H4 (cell line): ENCODE measurements at regions not wholly inside any gene's neighbourhood (a gene's known extent, or its start where the extent isn't known, plus 50 kb on each side); places are given as distances from the start of the nearest gene placed in this dataset.
"Not testable (repeated sequence)": the region's sequence is repeated elsewhere in the genome, so short reads cannot be mapped to it uniquely, and the experiment has no call there.

ENCODE experiments used
- DNase-seq: peaks from one replicate; pipeline ENCODE4 v3.0.0-alpha.2; 2015; ENCODE audit warnings: low spot score

- DNase-seq, result no peak
Measured at GRCh38 chr4:171532968-171533367, 280.2 kb upstream of the GALNTL6 start.

GRCh38 chr4:171524903-171525302, 288.3 kb upstream of the GALNTL6 start:
- DNase-seq, result no peak

GRCh38 chr4:171521726-171522125, 291.5 kb upstream of the GALNTL6 start:
- no peak for DNase-seq

- no peak for DNase-seq
Measured at GRCh38 chr4:171519457-171519856, 293.7 kb upstream of the GALNTL6 start.

- DNase-seq, result no peak
Measured at GRCh38 chr4:171517883-171518282, 295.3 kb upstream of the GALNTL6 start.

GRCh38 chr4:171516694-171517093, 296.5 kb upstream of the GALNTL6 start:
- DNase-seq, result no peak

GRCh38 chr4:171484681-171485080, 328.5 kb upstream of the GALNTL6 start:
- no peak for DNase-seq

- DNase-seq, result no peak
Measured at GRCh38 chr4:171478181-171478580, 335.0 kb upstream of the GALNTL6 start.

GRCh38 chr4:171475111-171475510, 338.1 kb upstream of the GALNTL6 start:
- DNase-seq, result not testable (repeated sequence)

- no peak for DNase-seq
Measured at GRCh38 chr4:171473155-171473554, 340.0 kb upstream of the GALNTL6 start.

GRCh38 chr4:171472230-171472629, 341.0 kb upstream of the GALNTL6 start:
- DNase-seq, result no peak

- no peak for DNase-seq
Measured at GRCh38 chr4:171464499-171464898, 348.7 kb upstream of the GALNTL6 start.

GRCh38 chr4:171461191-171461590, 352.0 kb upstream of the GALNTL6 start:
- no peak for DNase-seq

GRCh38 chr4:171448919-171449481, 364.2 kb upstream of the GALNTL6 start:
- DNase-seq, result no peak

GRCh38 chr4:171448358-171448757, 364.8 kb upstream of the GALNTL6 start:
- DNase-seq, result no peak

- no peak for DNase-seq
Measured at GRCh38 chr4:171441300-171441941, 371.8 kb upstream of the GALNTL6 start.

GRCh38 chr4:171433674-171434073, 379.5 kb upstream of the GALNTL6 start:
- no peak for DNase-seq

GRCh38 chr4:171432536-171432935, 380.7 kb upstream of the GALNTL6 start:
- DNase-seq, result no peak

- DNase-seq, result no peak
Measured at GRCh38 chr4:171430495-171430894, 382.7 kb upstream of the GALNTL6 start.

- DNase-seq, result no peak
Measured at GRCh38 chr4:171397175-171397574, 416.0 kb upstream of the GALNTL6 start.

GRCh38 chr4:171390626-171391025, 422.6 kb upstream of the GALNTL6 start:
- peak; percentile 13 for DNase-seq

- DNase-seq, result no peak
Measured at GRCh38 chr4:171378323-171378722, 434.9 kb upstream of the GALNTL6 start.

GRCh38 chr4:171376724-171377123, 436.5 kb upstream of the GALNTL6 start:
- DNase-seq, result no peak

GRCh38 chr4:171353535-171353934, 459.7 kb upstream of the GALNTL6 start:
- no peak for DNase-seq
